ENCODE measurements at regions not wholly inside any gene's neighbourhood (a gene's known extent, or its start where the extent isn't known, plus 50 kb on each side); places are given as distances from the start of the nearest gene placed in this dataset.

DNA sequence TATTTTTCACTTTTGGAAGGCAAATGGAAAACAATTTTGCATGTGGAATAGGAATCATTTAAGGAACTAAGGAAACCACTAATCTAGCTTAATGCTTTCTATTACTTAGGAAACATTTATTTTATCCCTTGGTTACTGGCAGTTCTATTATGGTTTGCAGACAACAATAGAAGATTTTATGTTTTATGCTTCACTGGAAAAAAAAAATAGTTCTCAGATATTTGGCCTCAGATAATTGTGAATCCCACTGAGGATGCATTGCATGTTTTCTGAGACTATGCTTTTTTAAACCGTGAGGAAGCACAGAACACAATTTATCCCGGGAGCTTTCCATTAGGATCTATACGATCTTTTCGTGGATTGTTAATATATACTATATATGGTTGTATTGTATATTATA is 356.9 kb downstream of the CSNK1G3 start:
- TF ChIP-seq POLR2A (IDR thresholded peaks at IDR 0.05), result no peak
- TF ChIP-seq, protein P1, sequence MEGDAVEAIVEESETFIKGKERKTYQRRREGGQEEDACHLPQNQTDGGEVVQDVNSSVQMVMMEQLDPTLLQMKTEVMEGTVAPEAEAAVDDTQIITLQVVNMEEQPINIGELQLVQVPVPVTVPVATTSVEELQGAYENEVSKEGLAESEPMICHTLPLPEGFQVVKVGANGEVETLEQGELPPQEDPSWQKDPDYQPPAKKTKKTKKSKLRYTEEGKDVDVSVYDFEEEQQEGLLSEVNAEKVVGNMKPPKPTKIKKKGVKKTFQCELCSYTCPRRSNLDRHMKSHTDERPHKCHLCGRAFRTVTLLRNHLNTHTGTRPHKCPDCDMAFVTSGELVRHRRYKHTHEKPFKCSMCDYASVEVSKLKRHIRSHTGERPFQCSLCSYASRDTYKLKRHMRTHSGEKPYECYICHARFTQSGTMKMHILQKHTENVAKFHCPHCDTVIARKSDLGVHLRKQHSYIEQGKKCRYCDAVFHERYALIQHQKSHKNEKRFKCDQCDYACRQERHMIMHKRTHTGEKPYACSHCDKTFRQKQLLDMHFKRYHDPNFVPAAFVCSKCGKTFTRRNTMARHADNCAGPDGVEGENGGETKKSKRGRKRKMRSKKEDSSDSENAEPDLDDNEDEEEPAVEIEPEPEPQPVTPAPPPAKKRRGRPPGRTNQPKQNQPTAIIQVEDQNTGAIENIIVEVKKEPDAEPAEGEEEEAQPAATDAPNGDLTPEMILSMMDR (IDR thresholded peaks at IDR 0.05 in 8 of 11, conservative IDR thresholded peaks at IDR 0.05 in 3 of 11), result no peak

All from spleen (tissue), 7 donors.